Tongue (tissue), 1 donor: ENCODE measurements at regions not wholly inside any gene's neighbourhood (a gene's known extent, or its start where the extent isn't known, plus 50 kb on each side); places are given as distances from the start of the nearest gene placed in this dataset.
"Not testable (repeated sequence)": the region's sequence is repeated elsewhere in the genome, so short reads cannot be mapped to it uniquely, and the experiment has no call there.

Source experiments
- DNase-seq: peaks from one replicate; pipeline ENCODE4 v3.0.0-alpha.2; 2015

DNA sequence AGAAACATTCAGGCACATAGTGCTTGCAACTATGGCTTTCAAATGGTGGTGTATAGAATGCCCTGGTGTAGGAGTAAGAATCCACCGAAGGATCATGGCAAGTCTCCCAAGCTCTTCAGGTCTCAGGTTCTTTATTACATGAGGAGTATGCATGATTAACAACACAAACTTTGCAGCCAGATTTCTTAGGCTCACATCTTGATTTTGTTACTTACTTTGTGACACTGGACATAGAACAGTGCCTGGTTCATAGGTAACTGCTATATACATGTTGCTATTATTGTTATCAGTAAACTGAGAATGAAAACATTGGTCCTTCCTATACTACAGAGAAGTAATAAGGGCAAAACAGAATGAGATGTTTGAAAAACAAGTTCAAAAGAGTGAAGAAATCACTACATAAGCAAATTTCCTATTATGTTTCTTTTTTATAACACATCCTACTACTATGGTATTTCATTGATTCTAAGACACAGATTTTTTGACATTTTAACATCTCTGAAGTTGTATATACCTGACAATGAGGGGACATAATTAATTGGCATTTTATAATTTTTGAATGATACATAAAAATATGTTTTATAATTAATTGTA, 284.9 kb downstream of the C1D start:
- no peak for DNase-seq

DNA sequence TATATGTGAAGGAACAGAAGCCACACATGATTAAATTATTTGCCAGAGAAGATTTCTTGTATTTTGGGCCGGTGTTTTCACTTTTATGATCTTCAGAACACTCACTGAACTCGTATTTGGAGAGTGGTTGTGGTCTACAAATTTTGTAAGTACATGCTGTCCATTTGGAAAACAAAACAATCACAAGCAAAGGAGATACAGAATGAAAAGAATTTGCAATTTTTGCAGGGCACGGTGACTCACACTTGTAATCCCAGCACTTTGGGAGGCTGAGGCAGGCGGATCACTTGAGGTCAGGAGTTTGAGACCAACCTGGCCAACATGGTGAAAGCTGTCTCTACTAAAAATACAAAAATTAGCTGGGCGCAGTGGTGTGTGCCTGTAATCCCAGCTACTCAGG, 282.0 kb downstream of the C1D start:
- DNase-seq = not testable (repeated sequence)

DNA sequence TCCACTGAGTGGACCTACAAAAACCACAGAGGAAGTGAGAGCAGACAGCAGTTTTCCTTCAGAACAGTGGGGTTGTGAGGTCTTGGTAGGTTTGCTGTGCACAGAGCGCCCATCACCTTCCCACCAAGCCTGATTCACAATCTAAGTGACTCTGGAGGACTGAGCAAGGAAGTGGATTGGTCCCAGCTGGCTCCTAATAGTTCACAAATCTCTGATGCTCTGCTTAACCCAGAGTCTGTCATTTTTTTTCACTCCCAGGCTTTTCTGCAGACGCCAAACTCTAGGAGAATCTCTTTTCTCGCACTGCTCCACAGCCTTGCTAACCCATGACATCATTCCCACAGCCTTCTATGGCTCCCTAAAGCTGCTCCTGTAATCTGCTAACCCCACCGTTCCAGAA, 280.4 kb downstream of the C1D start:
- no peak for DNase-seq

DNA sequence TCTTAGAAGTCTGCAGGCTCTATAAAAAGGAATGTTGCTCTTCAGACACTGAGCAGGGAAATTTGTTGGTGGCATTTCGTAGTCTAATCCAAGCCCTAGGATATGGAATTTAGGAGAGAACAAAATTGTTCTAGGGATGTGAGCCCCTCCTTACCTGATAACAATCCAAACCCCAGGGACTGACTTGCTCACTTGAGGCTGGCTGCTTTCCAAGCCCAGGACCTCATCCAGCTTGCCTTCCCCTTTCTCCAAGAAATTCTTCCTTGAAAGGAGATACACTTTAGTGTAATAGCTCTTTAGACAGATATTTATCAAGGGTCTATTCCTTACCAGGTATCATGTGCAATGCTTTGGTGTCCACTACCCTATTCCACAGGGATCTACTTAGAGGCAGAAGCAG, 279.8 kb downstream of the C1D start:
- DNase-seq = no peak

DNA sequence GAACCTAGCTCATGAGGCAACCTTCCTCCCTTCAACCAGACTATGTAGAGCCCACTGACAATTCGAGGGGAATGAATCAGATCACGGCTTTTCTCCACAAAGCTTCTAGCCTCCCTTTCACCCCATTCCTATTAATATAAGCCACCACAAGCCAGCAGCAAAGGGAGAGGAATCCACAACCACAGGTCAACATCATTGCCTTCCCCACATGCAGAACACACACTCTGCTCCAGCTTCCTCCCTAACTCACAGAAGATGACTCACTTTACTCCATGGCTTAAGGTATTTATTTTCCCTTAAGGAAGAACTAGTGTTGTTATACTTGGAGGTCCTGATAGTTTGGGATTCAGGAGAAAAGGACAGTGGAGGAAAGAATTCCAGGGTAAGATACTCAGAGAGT, 272.2 kb downstream of the C1D start:
- no peak for DNase-seq

DNA sequence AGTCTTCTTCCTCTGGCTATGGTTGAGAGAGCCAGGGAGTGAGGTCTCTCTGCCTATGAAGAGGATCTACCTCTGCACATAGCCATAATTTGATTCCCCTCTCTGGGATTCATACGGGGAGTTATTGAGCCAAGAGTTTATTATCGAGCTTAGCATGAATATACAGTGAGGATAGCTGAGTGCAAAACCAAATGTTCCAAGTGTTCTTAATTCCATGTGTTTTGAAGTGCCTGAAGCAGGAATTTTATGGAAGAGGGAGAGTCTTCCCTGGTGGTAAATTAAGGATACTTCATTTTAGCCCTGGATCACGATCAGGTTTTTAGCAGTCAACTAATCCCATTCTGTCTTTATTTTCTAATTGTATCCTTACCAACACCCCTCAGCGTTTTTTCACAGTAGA, 270.6 kb downstream of the C1D start:
- DNase-seq = peak; percentile 60

DNA sequence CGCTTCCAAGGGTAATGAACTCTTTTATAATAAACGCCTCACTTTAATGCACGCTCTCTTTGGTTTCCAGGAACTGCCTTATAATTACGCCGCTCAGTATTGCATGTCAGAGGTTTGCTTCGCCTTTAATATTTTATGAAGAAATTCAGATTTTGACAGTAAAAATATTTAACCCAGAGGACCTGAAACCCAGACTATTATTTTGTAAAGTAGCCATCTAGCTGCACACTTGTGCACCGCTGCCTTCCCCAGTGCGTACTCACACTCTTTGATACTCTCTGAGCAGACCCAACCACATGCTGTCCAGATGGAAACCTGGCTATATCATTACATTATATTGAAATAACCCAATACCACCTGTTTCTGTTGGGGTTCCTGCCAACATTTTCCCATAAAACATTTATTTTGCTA, 270.1 kb downstream of the C1D start:
- peak; percentile 43 for DNase-seq

DNA sequence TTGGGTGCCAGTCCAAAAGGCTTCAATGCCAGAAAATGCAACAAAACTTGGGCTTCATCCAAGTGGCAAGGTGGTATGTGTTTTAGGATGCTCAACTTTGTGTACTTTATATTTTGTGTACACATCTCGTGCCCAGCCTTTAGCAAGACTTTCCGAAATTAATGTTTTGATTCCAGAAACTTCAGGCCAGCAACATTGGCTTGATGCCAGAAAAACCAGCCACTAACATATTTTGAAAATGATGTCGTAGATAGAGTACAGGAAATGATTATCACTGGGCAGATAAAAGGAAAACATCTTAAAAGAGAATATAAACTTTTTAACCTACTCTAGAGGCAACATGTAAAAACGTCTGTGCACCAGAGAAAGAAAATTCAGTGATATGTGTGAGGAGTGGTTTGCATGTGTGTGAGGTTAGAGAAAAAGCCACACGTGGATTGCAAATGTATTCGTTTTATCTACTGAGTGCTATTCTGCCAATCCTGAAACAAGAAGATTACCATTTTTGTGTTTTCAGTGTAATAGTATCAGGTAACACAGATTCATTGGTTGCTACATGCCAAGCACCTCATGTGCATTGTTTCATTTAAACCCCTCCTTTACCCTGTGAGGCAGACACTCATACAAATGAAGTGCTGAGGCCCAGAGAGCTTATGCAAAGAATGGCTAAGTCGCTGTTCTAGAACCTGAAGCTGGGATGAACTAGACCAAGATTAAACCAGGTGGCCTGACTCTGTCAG, 264.8 kb downstream of the C1D start:
- peak; percentile 61 for DNase-seq

DNA sequence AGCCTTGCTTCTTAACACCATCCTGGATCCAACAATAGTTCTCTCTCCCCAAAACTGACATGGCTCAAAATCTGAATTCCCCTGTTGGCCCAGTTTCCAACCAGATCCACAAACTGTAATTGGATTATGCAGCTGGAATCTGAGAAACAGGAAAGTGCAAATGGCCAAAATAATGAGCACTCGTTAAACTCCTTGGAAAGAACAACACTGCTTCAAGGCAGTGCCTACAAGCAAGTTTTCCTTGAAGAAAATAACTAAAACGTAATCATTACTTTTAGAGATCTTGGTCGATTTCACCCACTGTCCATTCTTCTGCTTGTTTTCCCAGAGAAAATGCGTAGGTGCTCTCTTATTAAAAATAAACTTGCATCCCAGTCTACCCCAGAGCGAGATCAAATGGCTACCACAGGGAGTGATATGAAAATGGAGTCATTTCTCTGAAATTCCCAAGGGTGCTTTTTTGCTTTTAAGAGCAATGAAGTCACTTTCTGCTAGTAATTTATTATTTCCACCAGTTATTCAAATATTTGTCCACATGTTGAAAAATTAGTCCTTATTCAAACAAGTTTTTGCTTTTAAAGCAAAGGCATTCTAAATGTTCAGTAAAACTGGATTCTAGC, 264.2 kb downstream of the C1D start:
- no peak for DNase-seq

DNA sequence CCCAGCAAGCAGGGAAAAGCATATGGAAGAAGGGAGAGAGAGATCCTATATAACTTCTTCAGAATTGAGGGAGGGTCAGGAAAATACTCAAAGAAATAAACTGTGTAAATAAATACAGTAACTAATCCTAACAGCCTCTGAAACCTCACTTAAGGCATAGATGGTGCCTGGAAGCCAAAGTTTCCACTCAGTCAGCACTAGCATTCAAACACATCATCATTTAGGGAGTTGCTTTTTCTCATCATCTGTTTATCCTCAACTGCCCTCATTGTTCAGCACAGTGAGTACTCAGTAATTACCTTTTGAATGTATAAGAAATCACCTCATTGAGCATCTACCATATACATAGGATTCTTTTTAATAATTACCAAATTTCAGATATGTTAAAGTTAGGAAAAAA, 262.9 kb downstream of the C1D start:
- DNase-seq = no peak

DNA sequence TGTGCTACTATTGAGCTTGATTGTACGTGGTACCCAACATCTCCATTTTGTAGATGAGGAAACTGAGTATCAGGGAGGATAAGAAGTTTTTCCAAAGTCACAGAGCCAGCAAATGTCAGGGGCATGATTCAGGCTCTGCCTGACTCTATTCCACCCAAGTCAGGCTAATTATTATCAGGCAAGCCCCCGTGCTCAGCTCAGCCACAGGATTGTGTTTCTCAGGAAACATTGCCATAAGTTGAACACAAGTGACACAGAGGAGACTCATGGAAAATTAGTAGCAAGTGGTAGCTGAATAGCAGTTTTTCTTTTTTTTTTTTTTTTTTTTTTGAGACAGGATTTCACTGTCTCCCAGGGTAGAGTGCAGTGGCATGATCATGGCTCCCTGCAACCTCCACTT, 260.5 kb downstream of the C1D start:
- no peak for DNase-seq

DNA sequence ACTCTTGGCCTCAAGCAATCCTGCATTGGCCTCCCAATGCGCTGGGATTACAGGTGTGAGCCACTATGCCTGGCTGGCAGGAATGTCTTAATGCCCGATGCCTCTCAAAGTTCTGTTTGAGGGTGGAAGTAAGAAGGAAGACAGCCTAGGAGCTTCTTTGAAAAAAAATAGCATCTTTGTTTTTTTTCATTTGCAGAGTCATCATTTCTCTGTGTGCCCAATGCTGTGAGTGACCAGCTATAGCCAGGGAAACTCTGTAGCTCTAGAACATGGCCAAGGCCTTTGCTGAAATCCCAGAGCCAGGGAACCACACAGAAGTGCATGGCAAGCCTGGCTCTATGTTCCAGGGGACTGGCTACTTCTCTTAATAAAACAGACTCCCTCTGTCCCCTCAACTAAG, 260.0 kb downstream of the C1D start:
- DNase-seq = no peak

DNA sequence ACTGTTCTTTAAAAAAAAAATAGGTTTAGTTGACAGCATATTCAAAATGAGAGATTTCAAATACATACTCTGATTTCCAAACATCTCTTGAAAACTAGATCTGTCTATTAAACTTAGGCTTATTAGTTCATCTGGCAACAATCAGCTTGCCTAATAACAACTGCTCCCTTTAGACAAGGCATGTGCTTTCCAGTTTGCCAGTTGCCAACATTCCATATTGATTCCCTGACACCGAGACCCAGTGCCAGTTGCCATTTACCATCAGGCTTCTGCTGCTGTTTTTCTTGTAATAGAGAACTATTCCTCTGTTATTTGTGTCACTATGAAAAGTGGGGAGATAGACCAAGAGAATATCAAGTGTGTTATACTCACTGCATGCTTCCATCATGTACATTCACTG, 256.0 kb downstream of the C1D start:
- peak; percentile 66 for DNase-seq

DNA sequence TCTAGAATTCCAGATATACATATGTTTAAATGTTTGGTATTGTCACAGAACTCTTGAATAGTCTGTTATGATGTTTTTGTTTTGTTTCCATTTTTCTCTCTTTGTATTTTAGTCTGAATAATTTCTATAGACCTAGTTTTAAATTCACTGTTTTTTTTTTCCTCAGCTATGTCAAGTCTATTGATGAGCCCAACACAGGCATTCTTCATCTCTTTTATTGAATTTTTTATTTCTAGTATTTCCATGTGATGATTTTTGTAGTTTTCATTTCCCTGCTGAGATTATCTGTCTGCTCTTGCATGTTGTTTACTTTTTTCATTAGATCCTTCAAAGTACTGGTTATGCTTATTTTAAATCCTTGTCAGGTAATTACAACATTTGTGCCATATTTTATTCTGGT, 254.7 kb downstream of the C1D start:
- DNase-seq = no peak

DNA sequence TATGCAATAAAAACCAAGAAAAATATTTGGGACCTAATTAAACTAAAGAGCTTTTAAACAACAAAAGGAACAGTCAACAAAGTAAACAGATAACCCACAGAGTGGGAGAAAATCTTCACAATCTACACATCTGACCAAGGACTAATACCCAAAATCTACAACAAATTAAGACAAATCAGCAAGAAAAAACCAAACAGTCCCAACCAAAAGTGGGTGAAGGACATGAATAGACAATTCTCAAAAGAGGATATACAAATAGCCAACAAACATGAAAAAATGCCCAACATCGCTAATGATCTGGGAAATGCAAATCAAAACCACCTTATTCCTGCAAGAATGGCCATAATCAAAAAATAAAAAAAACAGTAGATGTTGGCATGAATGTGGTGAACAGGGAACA, 250.1 kb downstream of the C1D start:
- no peak for DNase-seq

DNA sequence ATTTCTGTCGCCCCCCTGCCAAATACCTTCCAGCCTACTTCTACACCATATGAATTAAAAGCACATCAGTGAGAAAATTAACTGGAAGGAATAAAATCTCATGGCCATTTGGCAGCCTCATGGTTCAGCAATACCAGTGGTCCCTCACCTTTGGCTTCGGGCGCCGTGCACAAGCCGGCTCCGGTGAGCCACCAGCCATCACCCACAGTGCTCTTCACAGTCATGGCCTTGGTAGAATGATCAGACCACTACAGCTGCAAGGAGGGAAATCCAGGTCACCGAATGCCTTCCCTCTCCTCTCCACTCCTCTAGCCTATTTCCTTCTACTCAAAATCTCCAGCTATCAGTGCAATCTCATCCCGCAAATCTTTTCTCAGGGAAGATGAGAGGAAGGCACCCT, 239.1 kb downstream of the C1D start:
- DNase-seq = no peak

DNA sequence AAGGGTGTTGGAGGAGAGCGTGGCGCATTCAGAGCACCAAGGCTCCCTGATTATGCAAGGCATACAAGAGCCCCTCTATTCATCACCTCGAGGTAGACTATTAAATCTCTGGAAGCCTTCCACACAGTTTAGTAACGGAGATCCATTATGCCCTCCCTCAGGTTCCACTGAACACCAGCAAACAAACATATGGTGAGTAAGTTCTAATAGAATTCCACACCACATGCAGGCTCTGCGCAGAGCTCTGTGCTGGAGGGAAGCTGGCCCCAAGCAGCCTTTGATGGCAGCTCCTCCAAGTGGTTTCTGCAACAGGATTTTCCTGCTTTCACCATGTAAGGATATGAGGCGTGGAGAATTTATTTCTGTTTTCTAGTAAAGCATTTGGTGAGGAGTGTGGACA, 238.6 kb downstream of the C1D start:
- no peak for DNase-seq

DNA sequence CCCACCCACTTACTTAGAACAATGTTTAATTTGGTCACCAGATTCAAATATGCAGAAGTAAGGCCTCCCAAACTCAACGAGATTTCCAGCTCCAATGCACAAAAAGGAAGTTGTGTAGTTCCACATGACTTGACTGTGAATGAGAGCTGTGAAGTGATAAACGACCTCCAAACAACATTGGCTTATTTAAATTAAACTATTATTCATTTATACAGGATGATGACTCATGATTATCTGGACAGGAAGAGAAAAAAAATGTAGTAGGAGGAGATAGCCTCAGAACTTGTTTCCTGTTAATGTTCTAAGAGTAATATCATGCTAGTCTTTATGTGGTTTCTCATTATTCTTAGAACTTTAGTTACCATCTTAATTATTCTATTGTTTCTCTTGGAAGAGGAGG, 237.3 kb downstream of the C1D start:
- DNase-seq = no peak

DNA sequence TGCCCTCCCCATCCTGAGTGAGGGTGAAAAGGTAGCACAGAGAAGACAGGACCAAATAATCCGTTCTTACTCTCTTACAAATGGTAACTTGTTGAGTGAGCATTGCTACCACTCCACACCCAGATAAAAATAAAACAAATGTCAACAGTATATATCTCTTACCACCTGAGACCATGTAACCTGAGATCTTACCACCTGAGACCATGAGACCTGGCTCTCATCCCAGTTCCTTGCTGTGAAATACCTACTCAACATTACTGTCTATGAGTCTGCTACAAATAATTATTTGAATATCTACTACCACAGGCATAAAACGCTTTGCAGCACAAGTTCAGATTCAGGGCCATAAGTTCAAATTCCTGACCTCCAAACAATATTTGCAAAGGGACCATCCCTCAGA, 234.7 kb downstream of the C1D start:
- no peak for DNase-seq

DNA sequence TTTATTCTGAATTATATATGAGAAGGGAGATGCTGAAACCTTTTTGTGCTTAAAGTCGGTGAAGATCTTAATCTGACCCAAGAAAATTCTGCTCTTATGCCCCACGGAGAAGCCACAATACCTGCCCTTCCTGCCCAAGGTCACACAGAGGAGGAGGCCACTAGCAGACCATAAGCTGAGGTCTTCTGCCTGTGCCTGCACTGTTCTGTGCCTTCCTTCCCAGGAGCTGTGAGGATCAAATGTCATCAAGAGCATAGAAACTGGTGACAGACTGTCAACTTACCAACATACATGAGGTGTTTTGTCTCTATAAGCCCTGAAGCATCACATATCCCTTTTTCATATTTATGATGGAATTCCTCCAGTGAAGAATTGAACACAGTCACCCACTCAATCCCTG, 233.3 kb downstream of the C1D start:
- no peak for DNase-seq

DNA sequence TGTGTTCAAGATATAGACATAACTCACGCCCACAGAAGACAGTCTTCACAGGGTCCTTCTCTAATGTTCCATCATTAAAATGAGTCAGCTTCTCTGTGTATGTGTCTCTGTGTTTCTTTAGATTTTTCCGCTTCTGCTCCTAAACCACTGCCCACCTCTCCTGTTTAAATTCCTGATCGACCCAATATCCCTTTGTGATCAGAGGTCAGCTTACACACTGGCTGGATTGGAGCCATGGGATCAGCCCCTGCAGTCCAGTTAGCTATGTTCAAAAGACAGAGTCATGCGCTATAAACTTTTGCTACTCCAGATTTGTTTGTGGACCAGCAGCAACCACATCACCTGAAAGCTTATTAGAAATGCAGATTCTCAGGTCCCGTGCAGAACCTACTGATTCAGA, 229.2 kb downstream of the C1D start:
- DNase-seq = no peak

DNA sequence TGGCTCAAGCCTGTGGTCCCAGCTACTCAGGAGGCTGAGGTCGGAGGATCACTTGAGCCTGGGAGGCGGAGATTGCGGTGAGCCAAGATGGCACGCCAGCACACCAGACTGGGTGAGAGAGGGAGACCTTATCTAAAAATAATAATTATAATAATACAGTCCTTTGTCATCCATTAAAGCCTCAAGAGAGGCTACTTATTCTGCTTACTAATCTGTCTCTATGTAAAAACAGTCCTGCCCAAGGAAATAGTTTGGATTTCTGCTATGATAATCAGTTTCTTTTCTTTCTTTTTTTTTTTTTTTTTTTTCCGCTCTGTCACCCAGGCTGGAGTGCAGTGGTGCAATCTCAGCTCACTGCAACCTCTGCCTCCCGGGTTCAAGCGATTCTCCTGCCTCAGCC, 228.3 kb downstream of the C1D start:
- no peak for DNase-seq

DNA sequence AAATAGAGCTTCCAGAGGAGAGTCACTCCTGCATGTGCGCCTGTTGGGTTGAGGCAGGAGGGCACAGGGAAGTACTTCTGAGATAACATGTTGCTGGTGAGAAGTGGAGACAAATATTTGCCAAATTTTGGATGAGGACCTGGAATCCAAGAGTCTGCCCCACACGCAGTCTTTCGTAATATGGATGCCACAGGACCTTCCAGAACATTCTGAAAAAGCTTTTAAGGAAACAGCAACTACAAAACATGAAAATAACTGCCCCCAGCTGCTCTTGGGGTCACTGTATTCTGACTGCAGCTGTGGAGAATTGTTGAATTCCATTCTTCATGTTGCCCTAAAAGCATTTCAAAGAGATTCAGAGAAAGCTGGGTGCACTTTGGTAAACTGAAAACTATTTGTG, 227.5 kb downstream of the C1D start:
- no peak for DNase-seq

DNA sequence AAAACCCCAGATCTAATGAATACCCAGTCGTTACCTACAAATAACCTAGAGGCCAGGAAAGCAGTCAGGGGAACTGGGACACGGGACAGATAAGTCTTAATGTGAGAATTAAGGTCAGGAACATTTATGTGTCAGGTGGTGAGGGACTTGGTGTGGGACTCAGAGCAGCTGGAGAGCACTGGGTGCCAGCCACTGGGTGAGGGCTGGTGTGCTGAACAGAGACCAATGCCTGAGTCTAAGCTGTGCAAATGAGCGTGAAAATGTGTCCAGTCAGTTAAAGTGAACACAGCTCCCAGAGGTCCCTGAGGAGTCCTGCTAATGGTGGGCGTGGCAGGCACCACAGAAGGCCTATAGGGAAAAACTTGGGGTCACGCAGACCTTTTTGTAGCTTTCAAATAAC, 225.9 kb downstream of the C1D start:
- DNase-seq = no peak
